C1 segment of cervical spinal cord (tissue), 14 donors: ENCODE measurements at regions not wholly inside any gene's neighbourhood (a gene's known extent, or its start where the extent isn't known, plus 50 kb on each side); places are given as distances from the start of the nearest gene placed in this dataset.
"Not testable (repeated sequence)": the region's sequence is repeated elsewhere in the genome, so short reads cannot be mapped to it uniquely, and the experiment has no call there.

Source experiments
- DNase-seq, 14 donors: peaks; one replicate each; lab custom pipeline; 2025; lab: John Stamatoyannopoulos, UW

- no peak for DNase-seq
Measured at GRCh38 chr1:168421399-168422004, 122.3 kb downstream of the XCL2 start.

GRCh38 chr1:168420177-168420576, 123.6 kb downstream of the XCL2 start:
- DNase-seq, result no peak

DNA sequence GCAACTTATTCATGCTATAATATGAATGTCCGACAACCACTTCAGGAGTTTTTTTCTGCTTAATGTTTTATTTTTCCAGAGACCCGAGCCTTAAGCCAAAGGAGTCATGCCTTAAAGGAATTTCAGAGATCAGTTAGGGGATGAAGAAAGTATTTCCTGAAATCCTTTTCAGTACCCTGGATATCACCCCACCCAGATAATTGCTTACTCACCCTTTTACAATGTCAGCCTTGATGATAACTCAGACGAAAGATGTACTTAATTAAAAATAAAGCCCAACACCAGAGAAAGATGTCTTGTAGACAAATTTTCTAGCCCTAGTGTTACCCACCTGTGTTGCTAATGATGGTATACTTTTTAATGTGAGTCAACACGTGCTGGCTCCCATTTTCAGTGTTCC, 124.1 kb downstream of the XCL2 start:
- DNase-seq, result no peak

DNA sequence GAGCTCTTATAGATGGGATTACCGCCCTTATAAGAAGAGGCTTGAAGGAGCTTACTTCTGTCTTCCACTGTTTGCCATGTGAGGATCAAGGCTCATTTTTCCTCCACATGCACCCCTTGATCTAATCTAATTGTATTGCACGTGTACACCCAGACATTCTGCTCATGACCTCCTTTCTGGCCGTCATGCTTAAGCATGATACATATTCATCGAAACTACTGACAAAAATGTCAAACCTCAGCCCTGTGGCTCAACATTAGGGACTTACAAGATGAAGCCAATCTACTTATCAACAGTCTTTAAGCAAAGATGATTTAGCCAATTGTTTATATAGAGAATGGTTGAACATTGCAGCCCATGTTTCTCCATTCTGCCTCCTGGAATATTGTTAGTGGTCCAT, 127.6 kb downstream of the XCL2 start:
- DNase-seq, result no peak

- DNase-seq, result no peak
Measured at GRCh38 chr1:168414914-168415313, 128.9 kb downstream of the XCL2 start.

- no peak for DNase-seq
Measured at GRCh38 chr1:168410464-168410863, 129.8 kb downstream of the TBX19 start.

DNA sequence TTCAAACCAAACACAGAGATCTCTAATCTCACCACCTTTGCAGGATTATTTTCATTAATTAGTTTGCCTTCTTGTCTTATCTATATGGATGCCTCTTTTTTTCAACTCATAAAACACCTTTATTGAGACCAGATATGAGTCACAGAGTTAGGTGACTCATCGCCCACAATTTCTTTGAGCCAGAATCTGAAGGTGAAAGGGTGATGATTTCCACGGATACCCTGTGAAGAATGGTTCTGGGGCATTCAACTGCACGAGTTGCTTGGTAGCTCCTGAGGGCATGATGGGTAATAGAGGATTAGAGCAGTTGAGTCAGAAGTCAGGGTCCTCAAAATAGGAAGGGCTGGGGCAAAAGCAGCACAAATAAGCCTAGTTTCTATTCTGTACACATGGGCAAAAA, 128.2 kb downstream of the TBX19 start:
- DNase-seq, result no peak

DNA sequence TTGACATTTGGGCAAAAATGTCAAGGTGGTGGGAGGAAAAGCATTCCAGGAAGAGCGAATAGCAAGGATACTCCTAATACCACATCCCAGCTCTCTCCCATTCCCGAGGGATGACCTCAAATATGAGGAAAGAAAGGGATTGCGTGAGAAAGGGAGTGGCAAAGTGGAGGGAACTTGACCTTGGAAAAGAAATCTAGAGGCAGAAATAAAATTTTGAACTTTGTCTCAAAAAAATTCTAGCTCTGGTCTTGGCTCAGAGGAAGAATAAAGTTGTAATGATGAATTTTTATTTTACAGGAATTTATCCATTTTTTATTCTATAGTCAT, 127.8 kb downstream of the TBX19 start:
- DNase-seq, result no peak

DNA sequence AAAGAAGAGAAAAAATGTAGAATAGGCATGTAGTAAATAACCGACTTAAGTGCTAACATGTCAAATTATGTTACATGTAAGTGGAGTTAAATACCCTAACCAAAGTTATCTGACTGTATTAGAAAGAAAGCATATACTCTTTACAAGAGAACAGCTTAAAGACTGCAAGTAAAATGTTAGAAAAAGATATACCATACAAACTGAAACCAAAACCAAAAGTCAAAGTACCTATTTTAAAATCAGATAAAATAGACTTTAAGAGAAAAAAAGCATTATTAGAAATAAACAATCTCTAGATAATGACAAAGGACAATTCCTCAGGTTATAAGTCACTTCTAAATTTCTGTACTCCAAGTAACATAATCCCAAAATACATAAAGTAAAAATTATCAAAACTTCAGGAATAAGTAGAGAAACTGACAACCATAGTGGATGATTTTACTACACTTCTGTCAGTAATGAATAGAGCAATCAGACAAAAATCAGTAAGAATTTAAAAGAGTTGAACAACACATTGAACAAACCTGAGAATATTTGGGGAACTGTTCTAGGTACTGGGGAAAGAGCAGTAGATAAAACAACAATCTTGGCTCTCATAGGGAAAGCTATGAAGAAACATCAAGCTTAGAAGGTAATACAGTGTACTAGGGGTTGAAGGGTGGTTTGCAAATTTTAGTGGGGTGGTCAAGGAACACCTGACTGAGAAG, 127.3 kb downstream of the TBX19 start:
- no peak for DNase-seq

- DNase-seq, result no peak
Measured at GRCh38 chr1:168405906-168406549, 125.4 kb downstream of the TBX19 start.

DNA sequence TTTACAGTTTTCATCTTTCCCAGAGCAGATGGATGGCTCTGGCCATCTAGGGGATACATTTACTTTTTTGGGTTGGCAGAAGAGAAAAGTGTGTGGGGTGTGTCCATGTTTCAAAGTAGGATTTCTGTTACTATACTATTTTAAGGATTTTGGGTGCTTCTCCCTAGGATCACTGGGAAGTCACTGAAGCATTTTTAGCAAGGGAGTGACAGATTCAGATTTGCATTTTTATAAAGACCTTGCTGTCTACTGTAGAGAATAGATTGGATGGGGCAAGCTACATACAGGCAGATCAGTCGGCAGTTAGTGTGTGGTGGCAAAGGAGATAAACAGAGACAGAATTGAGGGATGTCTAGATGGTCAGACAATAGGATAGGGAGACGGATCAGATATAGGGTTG, 122.5 kb downstream of the TBX19 start:
- no peak for DNase-seq

- DNase-seq, result not testable (repeated sequence)
Measured at GRCh38 chr1:168402466-168402865, 121.8 kb downstream of the TBX19 start.

DNA sequence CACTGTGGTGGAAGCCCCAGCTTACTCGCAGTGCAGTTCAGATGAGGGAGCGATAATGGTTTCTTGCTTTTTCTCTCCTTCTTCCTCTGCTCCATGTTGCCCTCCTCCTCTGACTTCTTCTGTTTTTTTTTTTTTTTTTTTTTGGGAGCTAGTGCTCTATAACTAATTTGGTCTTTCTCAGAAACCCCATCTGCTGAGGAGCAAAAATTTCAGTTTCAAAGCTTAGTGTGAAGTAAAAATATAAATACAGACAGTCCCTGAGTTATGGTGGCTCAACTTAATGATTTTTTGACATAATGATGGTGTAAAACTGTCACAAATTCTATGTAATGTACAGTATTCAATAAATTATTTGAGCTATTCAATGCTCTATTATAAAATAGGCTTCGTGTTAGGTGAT, 120.7 kb downstream of the TBX19 start:
- no peak for DNase-seq

GRCh38 chr1:168400139-168400538, 119.5 kb downstream of the TBX19 start:
- DNase-seq, result no peak

GRCh38 chr1:168397806-168398205, 117.1 kb downstream of the TBX19 start:
- no peak for DNase-seq

- no peak for DNase-seq
Measured at GRCh38 chr1:168396940-168397684, 116.4 kb downstream of the TBX19 start.

GRCh38 chr1:168396508-168396907, 115.8 kb downstream of the TBX19 start:
- DNase-seq, result no peak

DNA sequence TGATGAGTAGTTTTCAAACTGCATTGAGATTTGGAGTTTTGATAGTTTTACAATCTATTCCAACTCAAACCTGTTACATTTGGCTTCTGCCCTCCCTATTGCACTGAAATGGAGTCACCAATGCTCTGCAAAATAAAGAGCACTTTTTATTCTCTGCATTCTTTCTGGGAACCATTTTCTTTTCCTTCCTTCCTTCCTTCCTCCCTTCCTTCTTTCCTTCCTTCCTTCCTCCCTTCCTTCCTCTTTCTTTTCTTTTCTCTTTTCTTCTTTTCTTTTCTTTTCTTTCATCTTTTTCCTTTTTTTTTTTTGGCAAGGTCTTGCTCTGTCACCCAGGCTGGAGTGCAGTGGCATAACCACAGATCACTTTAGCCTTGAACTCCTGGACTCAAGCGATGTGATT, 114.2 kb downstream of the TBX19 start:
- DNase-seq, result no peak

- no peak for DNase-seq
Measured at GRCh38 chr1:168392958-168393549, 112.4 kb downstream of the TBX19 start.

GRCh38 chr1:168391851-168392681, 111.4 kb downstream of the TBX19 start:
- no peak for DNase-seq

DNA sequence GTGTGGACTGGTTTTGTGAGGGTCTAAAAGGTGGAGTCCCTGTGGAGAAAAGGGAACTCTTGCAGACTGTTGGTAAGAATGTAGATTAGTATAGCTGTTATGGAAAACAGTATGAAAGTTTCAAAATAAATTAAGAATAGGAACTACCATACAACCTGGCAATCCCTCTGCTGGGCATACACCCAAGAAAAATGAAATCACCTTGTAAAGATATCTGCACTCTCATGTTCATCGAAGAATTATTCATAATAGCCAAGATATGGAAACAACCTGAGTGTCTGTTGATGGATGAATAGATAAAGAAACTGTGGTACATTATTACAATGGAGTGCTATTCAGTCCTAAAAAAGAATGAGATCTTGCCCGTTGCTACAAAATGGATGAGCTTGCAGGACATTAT, 109.6 kb downstream of the TBX19 start:
- DNase-seq, result no peak
